ENCODE measurements at regions not wholly inside any gene's neighbourhood (a gene's known extent, or its start where the extent isn't known, plus 50 kb on each side); places are given as distances from the start of the nearest gene placed in this dataset.
A peak's percentile ranks its signal among the peaks of the same experiment; 100 is the strongest.

GRCh38 chr6:9554806-9555205, 860.1 kb downstream of the TFAP2A start:
- no peaks in the 10 kb centered on the region for H3K27me3 ChIP-seq (ENCODE audit: insufficient read depth, low read length)
- H3K4me3 ChIP-seq (ENCODE audit: low read depth, low read length), result no peak overlapping the region
- no peak overlapping the region for H2AFZ ChIP-seq (ENCODE audit: insufficient read depth, low read length, poor library complexity)
- no peak overlapping the region for H3K4ac ChIP-seq (ENCODE audit: low read depth, low read length)
- H4K91ac ChIP-seq (ENCODE audit: low read depth, low read length), result no peak overlapping the region
- H2BK5ac ChIP-seq (ENCODE audit: low read depth, low read length, poor library complexity), result no peak overlapping the region
- DNase-seq, result no peak
- no peaks in the 10 kb centered on the region for H3K79me2 ChIP-seq (ENCODE audit: control insufficient read depth, insufficient read depth, low read length, poor library complexity)
- no peak overlapping the region for H3K9ac ChIP-seq (ENCODE audit: low read length)
- H2AK5ac ChIP-seq (ENCODE audit: low read length), result no peak overlapping the region
- no peaks in the 10 kb centered on the region for H3K4me1 ChIP-seq (ENCODE audit: control insufficient read depth in 1 of 2, insufficient read depth in 2 of 2, low read length in 2 of 2)
- H3K4me2 ChIP-seq (ENCODE audit: low read length), result no peak overlapping the region
- no peak overlapping the region for H3K14ac ChIP-seq (ENCODE audit: low read length)
- no peak overlapping the region for H3K18ac ChIP-seq (ENCODE audit: low read length)
- no peak overlapping the region for H2BK120ac ChIP-seq (ENCODE audit: insufficient read depth, low read length, poor library complexity)
- no peak overlapping the region for H3K27ac ChIP-seq (ENCODE audit: low read depth, low read length)
- H4K8ac ChIP-seq (ENCODE audit: low read depth, low read length), result no peak overlapping the region
- H2BK12ac ChIP-seq (ENCODE audit: low read length), result no peak overlapping the region
- peaks cover 6% of the 10 kb centered on the region for H3K9me3 ChIP-seq (ENCODE audit: insufficient read depth, low read depth, low read length)
- no peak overlapping the region for H3K23ac ChIP-seq (ENCODE audit: low read length)
- no peaks in the 10 kb centered on the region for H3K79me1 ChIP-seq (ENCODE audit: low read length)
- H3K36me3 ChIP-seq (ENCODE audit: control insufficient read depth in 1 of 2, insufficient read depth in 2 of 2, low read length in 2 of 2), result no peaks in the 10 kb centered on the region
- H4K12ac ChIP-seq (ENCODE audit: low read depth, low read length), result no peak overlapping the region

GRCh38 chr6:9554323-9554722, 860.6 kb downstream of the TFAP2A start:
- Histone ChIP-seq H3K4ac (ENCODE audit: low read depth, low read length) (no peak overlapping the region), H2BK120ac (ENCODE audit: insufficient read depth, low read length, poor library complexity) (no peak overlapping the region), H3K18ac (ENCODE audit: low read length) (no peak overlapping the region), H4K91ac (ENCODE audit: low read depth, low read length) (no peak overlapping the region), H4K12ac (ENCODE audit: low read depth, low read length) (no peak overlapping the region), H3K36me3 (ENCODE audit: control insufficient read depth in 1 of 2, insufficient read depth in 2 of 2, low read length in 2 of 2) (no peaks in the 10 kb centered on the region), H3K23ac (ENCODE audit: low read length) (no peak overlapping the region), H2AK5ac (ENCODE audit: low read length) (no peak overlapping the region), H3K27ac (ENCODE audit: low read depth, low read length) (no peak overlapping the region), H3K79me1 (ENCODE audit: low read length) (no peaks in the 10 kb centered on the region), H3K14ac (ENCODE audit: low read length) (no peak overlapping the region), H3K4me3 (ENCODE audit: low read depth, low read length) (no peak overlapping the region), H2AFZ (ENCODE audit: insufficient read depth, low read length, poor library complexity) (no peak overlapping the region), H3K9ac (ENCODE audit: low read length) (no peak overlapping the region), H2BK5ac (ENCODE audit: low read depth, low read length, poor library complexity) (no peak overlapping the region), H3K4me1 (ENCODE audit: control insufficient read depth in 1 of 2, insufficient read depth in 2 of 2, low read length in 2 of 2) (no peaks in the 10 kb centered on the region), H2BK12ac (ENCODE audit: low read length) (no peak overlapping the region), H3K27me3 (ENCODE audit: insufficient read depth, low read length) (no peaks in the 10 kb centered on the region), H3K9me3 (ENCODE audit: insufficient read depth, low read depth, low read length) (peaks cover 6% of the 10 kb centered on the region), H3K79me2 (ENCODE audit: control insufficient read depth, insufficient read depth, low read length, poor library complexity) (no peaks in the 10 kb centered on the region), H3K4me2 (ENCODE audit: low read length) (no peak overlapping the region), H4K8ac (ENCODE audit: low read depth, low read length) (no peak overlapping the region)
- DNase-seq, result no peak
- no CpG with 5 or more reads among the region's 1 CpG for WGBS (ENCODE audit: extremely low coverage, insufficient coverage, insufficient read length)

- Histone ChIP-seq H3K9ac (ENCODE audit: low read length) (peak overlapping the region; percentile 47), H3K79me1 (ENCODE audit: low read length) (no peaks in the 10 kb centered on the region), H3K23ac (ENCODE audit: low read length) (no peak overlapping the region), H2AK5ac (ENCODE audit: low read length) (no peak overlapping the region), H2BK120ac (ENCODE audit: insufficient read depth, low read length, poor library complexity) (no peak overlapping the region), H3K4me1 (ENCODE audit: control insufficient read depth in 1 of 2, insufficient read depth in 2 of 2, low read length in 2 of 2) (no peaks in the 10 kb centered on the region), H3K36me3 (ENCODE audit: control insufficient read depth in 1 of 2, insufficient read depth in 2 of 2, low read length in 2 of 2) (no peaks in the 10 kb centered on the region), H3K14ac (ENCODE audit: low read length) (no peak overlapping the region), H3K9me3 (ENCODE audit: insufficient read depth, low read depth, low read length) (peaks cover 6% of the 10 kb centered on the region), H4K91ac (ENCODE audit: low read depth, low read length) (no peak overlapping the region), H3K27ac (ENCODE audit: low read depth, low read length) (no peak overlapping the region), H3K4ac (ENCODE audit: low read depth, low read length) (no peak overlapping the region), H3K27me3 (ENCODE audit: insufficient read depth, low read length) (no peaks in the 10 kb centered on the region), H2BK5ac (ENCODE audit: low read depth, low read length, poor library complexity) (no peak overlapping the region), H3K79me2 (ENCODE audit: control insufficient read depth, insufficient read depth, low read length, poor library complexity) (no peaks in the 10 kb centered on the region), H3K4me3 (ENCODE audit: low read depth, low read length) (peak overlapping the region; percentile 48), H3K18ac (ENCODE audit: low read length) (no peak overlapping the region), H4K12ac (ENCODE audit: low read depth, low read length) (no peak overlapping the region), H2BK12ac (ENCODE audit: low read length) (no peak overlapping the region), H3K4me2 (ENCODE audit: low read length) (no peak overlapping the region), H2AFZ (ENCODE audit: insufficient read depth, low read length, poor library complexity) (no peak overlapping the region), H4K8ac (ENCODE audit: low read depth, low read length) (no peak overlapping the region)
- no CpG with 5 or more reads among the region's 1 CpG for WGBS (ENCODE audit: extremely low coverage, insufficient coverage, insufficient read length)
- DNase-seq, result no peak
Measured at GRCh38 chr6:9553002-9553401, 861.9 kb downstream of the TFAP2A start.

GRCh38 chr6:9543649-9544048, 871.2 kb downstream of the TFAP2A start:
- Histone ChIP-seq H3K79me2 (ENCODE audit: control insufficient read depth, insufficient read depth, low read length, poor library complexity) (no peaks in the 10 kb centered on the region), H3K4ac (ENCODE audit: low read depth, low read length) (no peak overlapping the region), H3K4me3 (ENCODE audit: low read depth, low read length) (no peak overlapping the region), H4K91ac (ENCODE audit: low read depth, low read length) (no peak overlapping the region), H2AFZ (ENCODE audit: insufficient read depth, low read length, poor library complexity) (no peak overlapping the region), H4K8ac (ENCODE audit: low read depth, low read length) (no peak overlapping the region), H2AK5ac (ENCODE audit: low read length) (no peak overlapping the region), H3K23ac (ENCODE audit: low read length) (no peak overlapping the region), H2BK120ac (ENCODE audit: insufficient read depth, low read length, poor library complexity) (no peak overlapping the region), H3K27ac (ENCODE audit: low read depth, low read length) (no peak overlapping the region), H4K12ac (ENCODE audit: low read depth, low read length) (no peak overlapping the region), H3K9me3 (ENCODE audit: insufficient read depth, low read depth, low read length) (no peaks in the 10 kb centered on the region), H3K4me2 (ENCODE audit: low read length) (no peak overlapping the region), H3K79me1 (ENCODE audit: low read length) (no peaks in the 10 kb centered on the region), H3K4me1 (ENCODE audit: control insufficient read depth in 1 of 2, insufficient read depth in 2 of 2, low read length in 2 of 2) (no peaks in the 10 kb centered on the region), H3K14ac (ENCODE audit: low read length) (no peak overlapping the region), H3K27me3 (ENCODE audit: insufficient read depth, low read length) (no peaks in the 10 kb centered on the region), H2BK12ac (ENCODE audit: low read length) (no peak overlapping the region), H3K9ac (ENCODE audit: low read length) (no peak overlapping the region), H2BK5ac (ENCODE audit: low read depth, low read length, poor library complexity) (no peak overlapping the region), H3K36me3 (ENCODE audit: control insufficient read depth in 1 of 2, insufficient read depth in 2 of 2, low read length in 2 of 2) (no peaks in the 10 kb centered on the region), H3K18ac (ENCODE audit: low read length) (no peak overlapping the region)
- DNase-seq, result no peak
- WGBS (ENCODE audit: extremely low coverage, insufficient coverage, insufficient read length), result no CpG with 5 or more reads among the region's 5 CpGs
